B cell (primary cell): ENCODE measurements at regions not wholly inside any gene's neighbourhood (a gene's known extent, or its start where the extent isn't known, plus 50 kb on each side); places are given as distances from the start of the nearest gene placed in this dataset.

Source experiments
- EZH2 ChIP-seq: IDR thresholded peaks from 2 replicates; pipeline ENCODE4 v1.6.1; 2012; ENCODE audit warnings: borderline replicate concordance, low read depth, mild to moderate bottlenecking, moderate library complexity, low read length; ENCODE audit not compliant: insufficient read depth, poor library complexity, severe bottlenecking
- TF ChIP-seq, protein P1 (sequence below): fragments of 200-600 bp; IDR thresholded peaks from one replicate; pipeline ENCODE4 v1.8.0; 2022; ENCODE audit warnings: antibody characterized with exemption, mild to moderate bottlenecking

GRCh38 chr21:17003763-17004373, 509.0 kb upstream of the CXADR start:
- TF ChIP-seq, protein P1, sequence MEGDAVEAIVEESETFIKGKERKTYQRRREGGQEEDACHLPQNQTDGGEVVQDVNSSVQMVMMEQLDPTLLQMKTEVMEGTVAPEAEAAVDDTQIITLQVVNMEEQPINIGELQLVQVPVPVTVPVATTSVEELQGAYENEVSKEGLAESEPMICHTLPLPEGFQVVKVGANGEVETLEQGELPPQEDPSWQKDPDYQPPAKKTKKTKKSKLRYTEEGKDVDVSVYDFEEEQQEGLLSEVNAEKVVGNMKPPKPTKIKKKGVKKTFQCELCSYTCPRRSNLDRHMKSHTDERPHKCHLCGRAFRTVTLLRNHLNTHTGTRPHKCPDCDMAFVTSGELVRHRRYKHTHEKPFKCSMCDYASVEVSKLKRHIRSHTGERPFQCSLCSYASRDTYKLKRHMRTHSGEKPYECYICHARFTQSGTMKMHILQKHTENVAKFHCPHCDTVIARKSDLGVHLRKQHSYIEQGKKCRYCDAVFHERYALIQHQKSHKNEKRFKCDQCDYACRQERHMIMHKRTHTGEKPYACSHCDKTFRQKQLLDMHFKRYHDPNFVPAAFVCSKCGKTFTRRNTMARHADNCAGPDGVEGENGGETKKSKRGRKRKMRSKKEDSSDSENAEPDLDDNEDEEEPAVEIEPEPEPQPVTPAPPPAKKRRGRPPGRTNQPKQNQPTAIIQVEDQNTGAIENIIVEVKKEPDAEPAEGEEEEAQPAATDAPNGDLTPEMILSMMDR, result no peak
- TF ChIP-seq EZH2, result no peak
